GM20431 (cell line): ENCODE measurements at regions not wholly inside any gene's neighbourhood (a gene's known extent, or its start where the extent isn't known, plus 50 kb on each side); places are given as distances from the start of the nearest gene placed in this dataset.
"Not testable (repeated sequence)": the region's sequence is repeated elsewhere in the genome, so short reads cannot be mapped to it uniquely, and the experiment has no call there.

Experiments
- in situ Hi-C: fragments of 300-500 bp; cut with MseI, MboI; formaldehyde crosslinking; loops from one replicate; pipeline ENCODE4 v1.15.0; 2020; ENCODE audit warnings: low sequenced_read_pairs; ENCODE audit not compliant: unreplicated experiment

- in situ Hi-C loops = no loop called here
These were observed 102.9 kb downstream of the OR2B2 start for GRCh38 chr6:27809067-27809938.

DNA sequence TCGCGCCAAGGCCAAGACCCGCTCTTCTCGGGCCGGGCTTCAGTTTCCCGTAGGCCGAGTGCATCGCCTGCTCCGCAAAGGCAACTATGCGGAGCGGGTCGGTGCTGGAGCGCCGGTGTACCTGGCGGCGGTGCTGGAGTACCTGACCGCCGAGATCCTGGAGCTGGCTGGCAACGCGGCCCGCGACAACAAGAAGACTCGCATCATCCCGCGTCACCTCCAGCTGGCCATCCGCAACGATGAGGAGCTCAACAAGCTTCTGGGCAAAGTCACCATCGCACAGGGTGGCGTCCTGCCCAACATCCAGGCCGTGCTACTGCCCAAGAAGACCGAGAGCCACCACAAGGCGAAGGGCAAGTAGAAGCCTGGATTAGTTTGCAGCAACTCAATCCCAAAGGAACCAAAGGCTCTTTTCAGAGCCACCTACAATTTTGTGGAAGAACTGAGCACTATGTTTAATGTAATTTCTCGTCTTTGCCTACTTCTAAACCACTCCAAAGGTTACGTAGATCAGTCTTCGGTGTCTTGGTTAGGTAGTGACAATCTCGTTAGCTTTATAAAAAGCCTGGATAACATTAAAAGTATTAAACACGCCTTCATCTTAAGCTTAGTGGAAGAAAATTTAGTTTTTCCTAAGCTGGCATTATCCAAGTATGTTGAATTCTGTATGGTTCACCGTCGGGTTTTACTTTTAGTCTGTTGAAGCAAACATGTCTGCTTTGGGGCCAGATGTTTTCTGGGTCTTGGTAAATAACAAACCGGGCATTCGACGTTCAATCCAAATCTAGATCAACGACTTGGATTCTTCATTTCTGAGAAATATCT, 103.7 kb downstream of the OR2B2 start:
- in situ Hi-C loops = not testable (repeated sequence)

GRCh38 chr6:27807441-27808241, 104.6 kb downstream of the OR2B2 start:
- in situ Hi-C loops = not testable (repeated sequence)

GRCh38 chr6:27806981-27807440, 105.2 kb downstream of the OR2B2 start:
- in situ Hi-C loops = no loop called here

DNA sequence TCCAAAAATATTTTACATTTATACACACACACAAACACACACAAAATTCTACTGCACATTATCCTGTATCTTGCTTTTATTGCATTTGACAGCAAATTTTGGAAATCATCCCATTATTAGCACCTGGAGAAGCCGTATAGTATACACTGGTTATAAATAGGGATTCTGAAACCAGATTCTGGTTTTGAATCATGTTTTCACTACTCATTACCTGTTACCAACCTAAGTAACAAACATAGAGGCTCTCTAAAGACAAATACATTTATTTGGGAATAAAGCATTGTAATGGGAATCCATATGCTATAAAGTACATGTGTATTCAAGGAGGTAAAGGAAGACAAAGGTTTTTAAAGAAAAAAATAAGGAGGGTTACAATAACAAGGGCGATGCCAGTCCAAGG, 106.8 kb downstream of the OR2B2 start:
- in situ Hi-C loops = no loop called here

DNA sequence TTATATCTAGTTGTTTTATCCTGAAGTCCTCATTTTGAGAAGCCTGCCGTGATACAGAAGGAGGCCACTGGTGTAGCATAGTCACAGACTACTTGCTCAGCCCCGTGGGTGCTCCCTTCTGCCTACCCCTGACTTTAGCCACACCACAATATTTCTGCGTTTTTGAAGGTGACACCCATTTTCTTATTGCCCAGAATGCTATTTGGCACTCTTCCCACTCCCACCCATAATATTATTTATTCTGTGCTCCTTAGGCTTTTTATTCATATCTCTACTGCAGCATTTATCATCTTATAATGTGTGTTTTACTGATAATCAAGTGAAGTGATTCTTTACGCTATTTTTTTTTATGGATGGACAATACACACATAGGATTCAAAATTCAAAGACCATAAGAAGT, 107.3 kb downstream of the OR2B2 start:
- in situ Hi-C loops = no loop called here

- in situ Hi-C loops = no loop called here
These were observed 111.3 kb downstream of the OR2B2 start for GRCh38 chr6:27800731-27801373.

DNA sequence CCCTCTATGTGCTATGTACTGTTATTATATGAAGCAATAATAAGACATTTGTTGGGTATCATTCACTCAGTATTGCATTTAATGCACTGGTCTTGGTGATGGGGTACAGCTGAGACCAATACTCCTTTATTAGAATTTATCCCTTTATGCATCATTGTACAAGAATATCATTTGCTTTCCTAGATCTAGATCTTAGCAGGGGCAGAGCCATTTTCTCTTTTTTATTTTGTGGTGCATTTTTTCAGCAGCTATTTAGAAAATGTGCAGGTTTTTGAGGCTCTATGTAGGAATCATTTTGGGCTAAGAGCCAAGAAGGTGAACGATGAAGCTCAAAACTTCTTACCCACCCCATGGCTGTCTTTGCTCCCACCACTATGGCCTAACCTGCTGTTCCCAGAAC, 114.2 kb downstream of the OR2B2 start:
- in situ Hi-C loops = no loop called here

DNA sequence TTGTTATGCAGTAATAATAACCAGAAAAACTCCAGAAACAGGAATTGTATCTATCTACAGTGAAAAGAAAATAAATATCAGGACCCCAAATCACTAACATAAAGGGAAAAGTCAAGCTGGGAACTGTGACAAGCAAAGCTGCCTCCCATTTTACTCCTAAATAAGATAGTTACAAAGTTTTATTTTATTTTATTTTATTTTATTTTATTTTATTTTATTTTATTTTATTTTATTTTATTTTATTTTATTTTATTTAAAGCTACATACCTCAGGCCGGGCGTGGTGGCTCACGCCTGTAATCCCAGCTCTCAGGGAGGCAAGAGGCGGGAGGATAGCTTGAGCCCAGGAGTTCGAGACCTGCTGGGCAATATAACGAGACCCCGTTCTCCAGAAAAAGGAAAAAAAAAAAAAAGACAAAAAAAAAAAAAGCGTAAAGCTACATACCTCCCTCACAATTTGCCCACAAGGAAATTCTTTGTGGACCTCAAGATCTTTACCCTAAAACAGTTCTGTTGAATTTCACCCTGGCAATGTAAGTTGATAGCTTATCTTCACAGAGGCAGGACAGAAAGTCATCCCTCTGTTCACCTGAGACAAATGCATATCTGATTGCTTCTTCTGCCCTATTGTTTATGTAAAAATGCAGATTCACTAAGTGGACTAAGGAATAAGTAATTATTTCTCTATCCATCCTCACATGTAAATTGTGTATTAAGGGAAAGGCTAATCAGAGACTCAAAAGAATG, 115.3 kb downstream of the OR2B2 start:
- in situ Hi-C loops = not testable (repeated sequence)

GRCh38 chr6:27795697-27796494, 116.3 kb downstream of the OR2B2 start:
- in situ Hi-C loops = no loop called here

GRCh38 chr6:27791182-27791943, 120.8 kb downstream of the OR2B2 start:
- in situ Hi-C loops = no loop called here

GRCh38 chr6:27788376-27788775, 123.8 kb downstream of the OR2B2 start:
- in situ Hi-C loops = not testable (repeated sequence)

- in situ Hi-C loops = no loop called here
These were observed 126.1 kb downstream of the OR2B2 start for GRCh38 chr6:27786048-27786447.

DNA sequence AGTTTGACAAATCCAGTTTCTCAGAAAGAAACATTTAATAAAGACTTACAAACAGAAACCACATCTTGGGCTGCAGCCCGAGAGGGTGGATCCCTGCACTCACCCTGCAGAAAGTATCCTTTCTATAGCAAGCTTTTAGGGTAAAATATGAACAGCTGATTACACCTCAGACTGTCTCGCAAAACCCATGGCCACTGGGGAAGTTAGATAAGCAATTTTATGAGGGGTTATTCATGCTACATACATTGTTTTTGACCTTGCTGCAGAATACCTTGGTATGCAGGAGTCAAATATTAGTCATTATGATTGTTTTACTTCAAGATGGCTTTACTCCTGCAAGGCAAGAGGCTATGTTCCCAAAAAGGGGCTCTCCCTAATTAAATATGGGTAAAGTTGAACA, 126.9 kb downstream of the OR2B2 start:
- in situ Hi-C loops = no loop called here

DNA sequence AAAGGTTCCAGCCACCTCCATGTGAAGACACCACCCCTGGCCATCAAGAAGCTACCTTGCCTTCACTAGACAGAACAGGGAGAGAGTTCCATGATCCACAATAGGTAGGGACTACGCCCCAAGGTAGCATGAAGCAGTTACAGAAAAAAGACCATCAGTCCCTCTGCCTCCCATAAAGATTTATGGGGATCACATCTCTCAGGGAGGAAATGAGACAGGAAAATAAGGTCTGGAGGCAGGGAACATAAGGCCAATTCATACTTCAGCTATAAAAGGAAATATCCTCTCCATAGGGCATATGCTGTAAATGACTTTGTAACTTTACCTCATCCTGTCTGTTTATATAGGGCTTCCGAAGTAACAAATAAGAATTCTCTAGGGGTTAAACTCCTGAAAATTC, 129.4 kb downstream of the OR2B2 start:
- in situ Hi-C loops = no loop called here

DNA sequence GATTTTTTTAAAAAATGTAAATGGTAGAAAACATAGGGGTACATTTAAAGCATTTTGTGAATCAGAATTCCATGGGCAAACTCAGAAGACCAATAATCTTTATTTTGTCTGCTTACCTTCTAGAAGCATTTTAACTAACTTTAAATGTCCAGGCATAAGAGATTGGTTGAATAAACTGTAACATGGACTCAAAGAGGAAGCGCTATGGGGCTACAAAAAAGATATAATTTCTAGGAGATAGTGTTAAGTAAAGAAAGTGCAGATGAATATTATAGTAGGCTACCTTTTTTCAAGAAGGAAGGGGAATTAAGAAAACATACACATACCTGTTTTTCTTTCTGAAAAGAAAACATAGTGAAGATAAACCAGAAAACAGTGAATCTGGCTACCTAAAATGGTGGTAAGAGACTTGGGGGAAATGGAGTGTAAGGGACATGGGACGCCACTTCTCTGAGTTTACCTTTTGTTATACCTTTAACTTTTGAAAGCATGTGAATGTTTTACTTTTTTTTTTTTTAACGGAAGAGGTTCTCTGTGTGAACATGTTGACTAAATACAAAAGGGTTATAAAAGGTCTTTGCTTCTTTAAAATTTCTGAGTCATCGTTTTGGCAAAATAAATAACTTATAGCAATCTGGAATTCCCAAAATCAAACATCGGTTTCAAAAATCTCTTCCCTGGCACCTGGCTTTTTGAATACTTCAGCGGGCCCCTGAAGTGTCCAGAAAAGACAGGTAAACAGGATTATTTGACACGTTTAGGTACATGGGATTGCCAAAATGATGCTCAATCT, 133.4 kb downstream of the OR2B2 start:
- in situ Hi-C loops = no loop called here
